IMR-90 (cell line): ENCODE measurements at regions not wholly inside any gene's neighbourhood (a gene's known extent, or its start where the extent isn't known, plus 50 kb on each side); places are given as distances from the start of the nearest gene placed in this dataset.

Source experiments
- ATAC-seq: fragments of 200-7000 bp; cut with Tn5 transposase; 2 replicates; pipeline ENCODE4 v1.9.1; 2020; ENCODE audit warnings: low read depth, mild to moderate bottlenecking, moderate library complexity
- BruUV-seq: library from RNA; stranded (reverse); fragments of 400-500 nt; replicated peaks from 2 replicates; lab custom pipeline; 2021; lab: Mats Ljungman, UMichigan
- CTCF ChIA-PET: fragments of 300-600 bp; formaldehyde crosslinking; extraction: SDS; loops from one replicate; lab custom pipeline; 2021; ENCODE audit warnings: antibody characterized with exemption; lab: Yijun Ruan, JAX
- POLR2A ChIA-PET: fragments of 300-600 bp; sonication (Branson Sonifier 250); formaldehyde crosslinking; loops from one replicate; lab custom pipeline; 2022; ENCODE audit warnings: antibody characterized with exemption; ENCODE audit not compliant: unreplicated experiment; lab: Charles Lee
- DNase-seq: peaks from one replicate; pipeline ENCODE4 v3.0.0; 2013
- H2AFZ ChIP-seq: replicated peaks from 2 replicates; pipeline ENCODE3; 2013; ENCODE audit warnings: low read length, mild to moderate bottlenecking; ENCODE audit not compliant: poor library complexity
- H2AK5ac ChIP-seq: 2 replicates; pipeline ENCODE4 v1.6.1; 2013; ENCODE audit warnings: low read depth, low read length, inconsistent platforms
- H2AK9ac ChIP-seq: replicated peaks from 2 replicates; pipeline ENCODE3; 2013; ENCODE audit warnings: mild to moderate bottlenecking, low read depth, low read length, moderate library complexity; ENCODE audit not compliant: poor library complexity
- H2BK120ac ChIP-seq: 2 replicates; pipeline ENCODE4 v1.6.1; 2013; ENCODE audit warnings: low read depth, low read length, inconsistent platforms
- H2BK15ac ChIP-seq: 3 replicates; pipeline ENCODE4 v1.6.1; 2013; ENCODE audit warnings: low read depth, low read length, inconsistent platforms
- H2BK20ac ChIP-seq: 2 replicates; pipeline ENCODE4 v1.6.1; 2013; ENCODE audit warnings: low read depth, mild to moderate bottlenecking, inconsistent platforms, low read length, moderate library complexity
- H2BK5ac ChIP-seq: 2 replicates; pipeline ENCODE4 v1.6.1; 2013; ENCODE audit warnings: mild to moderate bottlenecking, low read depth, low read length, inconsistent platforms; ENCODE audit not compliant: poor library complexity, severe bottlenecking
- H3K14ac ChIP-seq: replicated peaks from 2 replicates; pipeline ENCODE4 v1.6.1; 2013; ENCODE audit warnings: low read depth, low read length, inconsistent platforms
- H3K18ac ChIP-seq: 2 replicates; pipeline ENCODE4 v1.6.1; 2013; ENCODE audit warnings: low read depth, low read length, control low read depth
- H3K23ac ChIP-seq: 2 replicates; pipeline ENCODE4 v1.6.1; 2013; ENCODE audit warnings: low read depth, low read length, inconsistent platforms
- H3K27ac ChIP-seq: 2 replicates; pipeline ENCODE4 v1.5.1; 2013; ENCODE audit warnings: mild to moderate bottlenecking, control low read depth, low read length; ENCODE audit not compliant: insufficient read depth
- H3K27me3 ChIP-seq: 2 replicates; pipeline ENCODE4 v1.6.1; 2013; ENCODE audit warnings: low read length; ENCODE audit not compliant: control insufficient read depth, insufficient read depth
- H3K36me3 ChIP-seq: 2 replicates; pipeline ENCODE4 v1.6.1; 2013; ENCODE audit warnings: low read length, mixed read lengths; ENCODE audit not compliant: control insufficient read depth, insufficient read depth
- H3K4ac ChIP-seq: 2 replicates; pipeline ENCODE4 v1.6.1; 2013; ENCODE audit warnings: low read depth, low read length, inconsistent platforms
- H3K4me1 ChIP-seq: 2 replicates; pipeline ENCODE4 v1.6.1; 2013; ENCODE audit warnings: low read length, mixed read lengths; ENCODE audit not compliant: control insufficient read depth, insufficient read depth
- H3K4me2 ChIP-seq: 2 replicates; pipeline ENCODE4 v1.6.1; 2013; ENCODE audit warnings: low read depth, mild to moderate bottlenecking, control low read depth, low read length, moderate library complexity
- H3K4me3 ChIP-seq: 2 replicates; pipeline ENCODE4 v1.5.1; 2013; ENCODE audit warnings: low read depth, mild to moderate bottlenecking, control low read depth, low read length, moderate library complexity; ENCODE audit not compliant: insufficient read depth
- H3K56ac ChIP-seq: 2 replicates; pipeline ENCODE4 v1.6.1; 2013; ENCODE audit warnings: low read length, inconsistent platforms; ENCODE audit not compliant: insufficient read depth; ENCODE audit errors: extremely low read depth
- H3K79me1 ChIP-seq, 2 experiments: 2 replicates each; pipeline ENCODE4 v1.6.1; 2013; ENCODE audit warnings: low read length in 2 of 2, inconsistent platforms in 1 of 2, low read depth in 1 of 2
- H3K9ac ChIP-seq: 2 replicates; pipeline ENCODE4 v1.6.1; 2013; ENCODE audit warnings: low read depth, low read length, control low read depth
- H3K9me1 ChIP-seq: 2 replicates; pipeline ENCODE4 v1.6.1; 2013; ENCODE audit warnings: low read length, inconsistent platforms; ENCODE audit not compliant: insufficient read depth
- H3K9me3 ChIP-seq: 2 replicates; pipeline ENCODE4 v1.6.1; 2013; ENCODE audit warnings: low read length; ENCODE audit not compliant: control insufficient read depth, insufficient read depth
- H4K20me1 ChIP-seq: 2 replicates; pipeline ENCODE4 v1.6.1; 2013; ENCODE audit warnings: low read length, inconsistent platforms; ENCODE audit not compliant: insufficient read depth
- H4K5ac ChIP-seq: 2 replicates; pipeline ENCODE4 v1.6.1; 2013; ENCODE audit warnings: mild to moderate bottlenecking, low read depth, low read length, control low read depth
- H4K8ac ChIP-seq, 2 experiments: 2 replicates each; pipeline ENCODE4 v1.6.1; 2013; ENCODE audit warnings: low read depth in 2 of 2, low read length in 2 of 2, control low read depth in 1 of 2, inconsistent platforms in 1 of 2
- H4K91ac ChIP-seq: 2 replicates; pipeline ENCODE4 v1.6.1; 2013; ENCODE audit warnings: low read depth, low read length, inconsistent platforms; ENCODE audit not compliant: insufficient read depth
- FOS ChIP-seq: fragments of 150-350 bp; IDR thresholded peaks from 2 replicates; pipeline ENCODE4 v1.6.1; 2016; ENCODE audit warnings: low read depth, low read length
- MAZ ChIP-seq: IDR thresholded peaks from 2 replicates; pipeline ENCODE4 v1.6.1; 2012; ENCODE audit warnings: low read depth, mild to moderate bottlenecking, low read length, improper control_type of control experiment, moderate library complexity, borderline replicate concordance
- RFX5 ChIP-seq: IDR thresholded peaks from 2 replicates; pipeline ENCODE4 v1.8.0; 2012; ENCODE audit warnings: low read depth, mild to moderate bottlenecking, low read length, moderate library complexity
- SMC3 ChIP-seq: fragments of 150-350 bp; IDR thresholded peaks from 2 replicates; pipeline ENCODE4 v1.6.1; 2016; ENCODE audit warnings: low read depth, mild to moderate bottlenecking, antibody characterized with exemption, low read length, moderate library complexity
- WGBS, 2 experiments: methylation state at CpG; one replicate each; pipeline versions ENCODE4 v1.1.5 to v1.1.7; 2013; ENCODE audit warnings: missing lambda C conversion rate in 2 of 2; ENCODE audit not compliant: insufficient read length in 1 of 2; ENCODE audit errors: extremely low coverage in 2 of 2; 5-methylcytosine and 5-hydroxymethylcytosine counted together
- dilution Hi-C: fragments of 300-500 bp; cut with HindIII; formaldehyde crosslinking; loops from one replicate; pipeline ENCODE4 v1.14.3; 2018; ENCODE audit warnings: low sequenced_read_pairs; ENCODE audit not compliant: unreplicated experiment
- in situ Hi-C: fragments of 300-500 bp; cut with MboI; formaldehyde crosslinking; loops from 3 replicates; pipeline ENCODE4 v1.14.3; 2019; ENCODE audit warnings: low sequenced_read_pairs, inconsistent platforms, mixed read lengths
- intact Hi-C: fragments of 100-400 bp; cut with micrococcal nuclease; formaldehyde crosslinking; loops from 2 replicates; pipeline ENCODE4 v1.10.0; 2022
- TF ChIP-seq, protein P1 (sequence below): fragments of 150-350 bp; IDR thresholded peaks from 2 replicates; pipeline ENCODE4 v1.6.1; 2016; ENCODE audit warnings: low read depth, mild to moderate bottlenecking, low read length, moderate library complexity, borderline replicate concordance
- TF ChIP-seq, protein P2 (sequence below): fragments of 150-350 bp; IDR thresholded peaks from 2 replicates; pipeline ENCODE4 v1.6.1; 2017; ENCODE audit warnings: mild to moderate bottlenecking, antibody characterized with exemption, low read length, low read depth

DNA sequence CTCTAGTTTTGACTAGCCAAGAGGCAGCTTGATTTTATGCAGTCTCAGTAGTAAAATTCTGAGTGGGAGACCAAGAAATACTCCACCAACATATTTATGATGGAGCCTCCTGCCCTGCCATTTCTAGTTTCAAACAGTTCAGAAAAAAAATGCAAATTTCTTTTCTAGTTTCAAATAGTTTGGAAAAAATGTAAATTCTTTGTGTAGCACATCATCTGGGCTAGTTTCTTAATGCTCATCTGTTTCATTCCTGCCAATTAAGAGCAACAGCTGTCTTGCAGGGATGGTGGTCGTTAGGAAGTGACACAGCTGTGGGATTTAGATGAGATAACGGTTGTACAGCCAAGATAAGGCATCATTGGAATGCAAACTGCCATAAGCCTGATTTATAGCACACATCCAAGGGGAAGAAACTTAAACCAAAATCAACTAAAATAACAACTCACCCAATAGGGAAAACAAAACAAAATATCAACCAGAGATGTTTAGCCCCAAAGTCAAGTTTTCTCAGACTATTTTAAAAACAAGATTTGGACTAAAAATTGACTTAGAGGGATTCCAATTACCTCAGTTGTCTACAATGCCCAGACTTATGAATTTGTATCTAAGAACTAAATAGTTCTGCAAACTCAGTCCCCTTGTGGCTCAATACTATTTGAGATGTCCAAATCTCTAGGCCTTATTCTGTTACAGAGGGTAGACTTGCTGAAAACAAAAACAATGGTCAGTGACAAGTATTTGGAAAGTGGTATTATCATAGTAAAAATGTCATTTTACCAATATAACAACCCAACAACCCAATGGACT lies 291.3 kb upstream of the ATP2B1 start (continued):
- TF ChIP-seq RFX5: no peak
- TF ChIP-seq, protein P1, sequence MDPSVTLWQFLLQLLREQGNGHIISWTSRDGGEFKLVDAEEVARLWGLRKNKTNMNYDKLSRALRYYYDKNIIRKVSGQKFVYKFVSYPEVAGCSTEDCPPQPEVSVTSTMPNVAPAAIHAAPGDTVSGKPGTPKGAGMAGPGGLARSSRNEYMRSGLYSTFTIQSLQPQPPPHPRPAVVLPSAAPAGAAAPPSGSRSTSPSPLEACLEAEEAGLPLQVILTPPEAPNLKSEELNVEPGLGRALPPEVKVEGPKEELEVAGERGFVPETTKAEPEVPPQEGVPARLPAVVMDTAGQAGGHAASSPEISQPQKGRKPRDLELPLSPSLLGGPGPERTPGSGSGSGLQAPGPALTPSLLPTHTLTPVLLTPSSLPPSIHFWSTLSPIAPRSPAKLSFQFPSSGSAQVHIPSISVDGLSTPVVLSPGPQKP: no peak

DNA sequence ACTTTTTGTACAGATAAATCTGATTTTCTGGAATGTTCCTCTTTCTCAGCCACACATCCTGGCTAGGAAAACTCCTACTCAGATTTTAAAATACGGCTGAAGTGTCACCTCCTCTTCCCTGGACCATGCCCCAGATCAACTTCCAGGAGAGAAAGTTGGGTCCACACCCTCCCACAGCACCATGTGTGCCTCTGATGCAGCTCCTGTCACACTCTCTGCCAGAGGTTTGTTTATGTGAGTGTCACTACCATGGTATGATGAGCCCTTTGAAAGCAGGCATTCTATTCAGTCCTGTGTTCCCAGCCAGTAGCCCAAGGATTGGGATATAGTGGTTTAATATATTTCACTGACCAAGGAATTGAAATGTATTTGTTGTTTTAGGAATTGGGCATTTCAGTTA lies 287.2 kb upstream of the ATP2B1 start:
- H3K18ac ChIP-seq: no peak overlapping the region
- H2BK15ac ChIP-seq: peak overlapping the region; percentile 12; the same call in 1 of the 3 replicates
- peak overlapping the region; percentile 63 for H2BK120ac ChIP-seq
- H4K5ac ChIP-seq: 0 out of 2 replicates have a peak overlapping the region, but pooled peaks have one; percentile 0
- no peak overlapping the region for H3K27ac ChIP-seq
- intact Hi-C loops (no loop called here), in situ Hi-C loops (no loop called here), dilution Hi-C loops (no loop called here)
- no peak overlapping the region for H4K91ac ChIP-seq
- no peak overlapping the region for H2BK5ac ChIP-seq
- no peak overlapping the region for H3K4me2 ChIP-seq
- BruUV-seq: no TSS peak
- ATAC-seq: peak; percentile 59
- CTCF ChIA-PET: interaction anchor here (0.5 kb wide), 1 partner anchor 383 kb away, joined by 3 read pairs; no protein-coding TSS in a partner anchor
- H3K9ac ChIP-seq: no peak overlapping the region
- H3K4me3 ChIP-seq: no peak overlapping the region
- POLR2A ChIA-PET: no interaction called here
- H2AFZ ChIP-seq: no peak overlapping the region
- 0 out of 2 replicates have a peak overlapping the region, but pooled peaks have one; percentile 26 for H3K14ac ChIP-seq
- peak overlapping the region; percentile 32 for H2BK20ac ChIP-seq
- H2AK5ac ChIP-seq: no peak overlapping the region
- no peaks in the 10 kb centered on the region for H3K9me3 ChIP-seq
- H3K4me1 ChIP-seq: peaks cover 6% of the 10 kb centered on the region
- H2AK9ac ChIP-seq: no peak overlapping the region
- H3K4ac ChIP-seq: no peak overlapping the region
- H3K56ac ChIP-seq: no peak overlapping the region
- no peaks in the 10 kb centered on the region for H4K20me1 ChIP-seq
- peak; percentile 33 for DNase-seq
- TF ChIP-seq, protein P1: no peak
- TF ChIP-seq, protein P2, sequence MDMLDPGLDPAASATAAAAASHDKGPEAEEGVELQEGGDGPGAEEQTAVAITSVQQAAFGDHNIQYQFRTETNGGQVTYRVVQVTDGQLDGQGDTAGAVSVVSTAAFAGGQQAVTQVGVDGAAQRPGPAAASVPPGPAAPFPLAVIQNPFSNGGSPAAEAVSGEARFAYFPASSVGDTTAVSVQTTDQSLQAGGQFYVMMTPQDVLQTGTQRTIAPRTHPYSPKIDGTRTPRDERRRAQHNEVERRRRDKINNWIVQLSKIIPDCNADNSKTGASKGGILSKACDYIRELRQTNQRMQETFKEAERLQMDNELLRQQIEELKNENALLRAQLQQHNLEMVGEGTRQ: no peak; the same call in 1 of the 2 replicates
- no peak for TF ChIP-seq MAZ
- TF ChIP-seq SMC3: no peak
- no peak for TF ChIP-seq FOS
- H3K9me1 ChIP-seq: peaks cover 5% of the 10 kb centered on the region; the same call in 1 of the 2 replicates
- no peaks in the 10 kb centered on the region for H3K27me3 ChIP-seq
- no CpG with 5 or more reads among the region's 1 CpG for WGBS, 2 experiments
- H3K79me1 ChIP-seq: no peaks in the 10 kb centered on the region
- H4K8ac ChIP-seq: peak overlapping the region in 1 of 2 experiments; percentile 31; a peak in 1 of 4 replicates
- H3K36me3 ChIP-seq: no peaks in the 10 kb centered on the region
- no peak overlapping the region for H3K23ac ChIP-seq
